Gastrocnemius medialis (tissue), 4 donors: ENCODE measurements at regions not wholly inside any gene's neighbourhood (a gene's known extent, or its start where the extent isn't known, plus 50 kb on each side); places are given as distances from the start of the nearest gene placed in this dataset.

Experiments
- POLR2A ChIP-seq, 2 donors: fragments of 450-650 bp; IDR thresholded peaks; one replicate each; pipeline ENCODE4 v1.6.1; 2017; ENCODE audit warnings: antibody characterized with exemption in 2 of 2, mild to moderate bottlenecking in 2 of 2, moderate library complexity in 2 of 2
- TF ChIP-seq, protein P1 (sequence below), 5 experiments: fragments of 450-650 bp in 3 of 5; fragments of 200-600 bp in 2 of 5; sonication (generic) in 2 of 5; IDR thresholded peaks in 4 of 5; conservative IDR thresholded peaks in 1 of 5; 1 replicate in 4 of 5; 2 replicates in 1 of 5; pipeline ENCODE4 v1.5.1; 2016 to 2019; ENCODE audit warnings: antibody characterized with exemption in 5 of 5, mild to moderate bottlenecking in 3 of 5, moderate library complexity in 3 of 5

DNA sequence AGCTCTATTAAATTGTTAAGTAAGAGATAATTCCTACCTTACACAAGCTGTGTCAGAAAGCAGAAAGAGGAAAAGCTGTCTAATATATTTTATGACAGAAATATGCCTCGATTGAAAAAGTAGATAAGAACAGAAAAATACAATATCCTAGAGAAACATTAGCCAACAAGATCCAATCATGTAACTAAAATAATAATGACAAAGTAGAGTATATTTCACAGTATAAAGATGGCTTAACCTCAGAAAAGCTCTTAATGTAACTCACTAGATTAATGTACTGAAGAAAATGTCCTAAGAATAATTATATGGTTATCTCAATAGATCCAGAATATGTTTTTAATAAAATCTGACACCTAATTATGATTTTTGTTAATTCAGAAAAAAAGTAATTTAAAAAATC, 89.8 kb upstream of the HABP2 start:
- TF ChIP-seq, protein P1, sequence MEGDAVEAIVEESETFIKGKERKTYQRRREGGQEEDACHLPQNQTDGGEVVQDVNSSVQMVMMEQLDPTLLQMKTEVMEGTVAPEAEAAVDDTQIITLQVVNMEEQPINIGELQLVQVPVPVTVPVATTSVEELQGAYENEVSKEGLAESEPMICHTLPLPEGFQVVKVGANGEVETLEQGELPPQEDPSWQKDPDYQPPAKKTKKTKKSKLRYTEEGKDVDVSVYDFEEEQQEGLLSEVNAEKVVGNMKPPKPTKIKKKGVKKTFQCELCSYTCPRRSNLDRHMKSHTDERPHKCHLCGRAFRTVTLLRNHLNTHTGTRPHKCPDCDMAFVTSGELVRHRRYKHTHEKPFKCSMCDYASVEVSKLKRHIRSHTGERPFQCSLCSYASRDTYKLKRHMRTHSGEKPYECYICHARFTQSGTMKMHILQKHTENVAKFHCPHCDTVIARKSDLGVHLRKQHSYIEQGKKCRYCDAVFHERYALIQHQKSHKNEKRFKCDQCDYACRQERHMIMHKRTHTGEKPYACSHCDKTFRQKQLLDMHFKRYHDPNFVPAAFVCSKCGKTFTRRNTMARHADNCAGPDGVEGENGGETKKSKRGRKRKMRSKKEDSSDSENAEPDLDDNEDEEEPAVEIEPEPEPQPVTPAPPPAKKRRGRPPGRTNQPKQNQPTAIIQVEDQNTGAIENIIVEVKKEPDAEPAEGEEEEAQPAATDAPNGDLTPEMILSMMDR (IDR thresholded peaks at IDR 0.05 in 4 of 5, conservative IDR thresholded peaks at IDR 0.05 in 1 of 5) = no peak
- TF ChIP-seq POLR2A (IDR thresholded peaks at IDR 0.05) = no peak
